ENCODE measurements at regions not wholly inside any gene's neighbourhood (a gene's known extent, or its start where the extent isn't known, plus 50 kb on each side); places are given as distances from the start of the nearest gene placed in this dataset.

- TF ChIP-seq, protein P1, sequence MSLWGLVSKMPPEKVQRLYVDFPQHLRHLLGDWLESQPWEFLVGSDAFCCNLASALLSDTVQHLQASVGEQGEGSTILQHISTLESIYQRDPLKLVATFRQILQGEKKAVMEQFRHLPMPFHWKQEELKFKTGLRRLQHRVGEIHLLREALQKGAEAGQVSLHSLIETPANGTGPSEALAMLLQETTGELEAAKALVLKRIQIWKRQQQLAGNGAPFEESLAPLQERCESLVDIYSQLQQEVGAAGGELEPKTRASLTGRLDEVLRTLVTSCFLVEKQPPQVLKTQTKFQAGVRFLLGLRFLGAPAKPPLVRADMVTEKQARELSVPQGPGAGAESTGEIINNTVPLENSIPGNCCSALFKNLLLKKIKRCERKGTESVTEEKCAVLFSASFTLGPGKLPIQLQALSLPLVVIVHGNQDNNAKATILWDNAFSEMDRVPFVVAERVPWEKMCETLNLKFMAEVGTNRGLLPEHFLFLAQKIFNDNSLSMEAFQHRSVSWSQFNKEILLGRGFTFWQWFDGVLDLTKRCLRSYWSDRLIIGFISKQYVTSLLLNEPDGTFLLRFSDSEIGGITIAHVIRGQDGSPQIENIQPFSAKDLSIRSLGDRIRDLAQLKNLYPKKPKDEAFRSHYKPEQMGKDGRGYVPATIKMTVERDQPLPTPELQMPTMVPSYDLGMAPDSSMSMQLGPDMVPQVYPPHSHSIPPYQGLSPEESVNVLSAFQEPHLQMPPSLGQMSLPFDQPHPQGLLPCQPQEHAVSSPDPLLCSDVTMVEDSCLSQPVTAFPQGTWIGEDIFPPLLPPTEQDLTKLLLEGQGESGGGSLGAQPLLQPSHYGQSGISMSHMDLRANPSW (CRISPR knock-in tag; conservative IDR thresholded peaks at IDR 0.05; ENCODE audit: low read depth): no peak
- TF ChIP-seq ZNF232 (CRISPR knock-in tag; IDR thresholded peaks at IDR 0.05) (0 out of 2 replicates have a peak, but pooled peaks have one; percentile 32), TEAD1 (CRISPR knock-in tag; IDR thresholded peaks at IDR 0.05) (peak; percentile 71; the same call in 1 of the 2 replicates), ZNF416 (CRISPR knock-in tag; IDR thresholded peaks at IDR 0.05) (no peak), ZBTB43 (CRISPR knock-in tag; IDR thresholded peaks at IDR 0.05) (no peak), TEAD4 (CRISPR knock-in tag; IDR thresholded peaks at IDR 0.05) (0 out of 2 replicates have a peak, but pooled peaks have one; percentile 22), ATF1 (CRISPR knock-in tag; IDR thresholded peaks at IDR 0.05) (no peak), ZNF317 (CRISPR knock-in tag; IDR thresholded peaks at IDR 0.05; ENCODE audit: borderline replicate concordance, low read depth) (no peak), ZNF396 (CRISPR knock-in tag; IDR thresholded peaks at IDR 0.05; ENCODE audit: borderline replicate concordance) (no peak), E2F1 (CRISPR knock-in tag; IDR thresholded peaks at IDR 0.05) (peak; percentile 68; the same call in 1 of the 2 replicates)
- TF ChIP-seq, protein P2, sequence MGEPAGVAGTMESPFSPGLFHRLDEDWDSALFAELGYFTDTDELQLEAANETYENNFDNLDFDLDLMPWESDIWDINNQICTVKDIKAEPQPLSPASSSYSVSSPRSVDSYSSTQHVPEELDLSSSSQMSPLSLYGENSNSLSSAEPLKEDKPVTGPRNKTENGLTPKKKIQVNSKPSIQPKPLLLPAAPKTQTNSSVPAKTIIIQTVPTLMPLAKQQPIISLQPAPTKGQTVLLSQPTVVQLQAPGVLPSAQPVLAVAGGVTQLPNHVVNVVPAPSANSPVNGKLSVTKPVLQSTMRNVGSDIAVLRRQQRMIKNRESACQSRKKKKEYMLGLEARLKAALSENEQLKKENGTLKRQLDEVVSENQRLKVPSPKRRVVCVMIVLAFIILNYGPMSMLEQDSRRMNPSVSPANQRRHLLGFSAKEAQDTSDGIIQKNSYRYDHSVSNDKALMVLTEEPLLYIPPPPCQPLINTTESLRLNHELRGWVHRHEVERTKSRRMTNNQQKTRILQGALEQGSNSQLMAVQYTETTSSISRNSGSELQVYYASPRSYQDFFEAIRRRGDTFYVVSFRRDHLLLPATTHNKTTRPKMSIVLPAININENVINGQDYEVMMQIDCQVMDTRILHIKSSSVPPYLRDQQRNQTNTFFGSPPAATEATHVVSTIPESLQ (CRISPR knock-in tag; IDR thresholded peaks at IDR 0.05): no peak
- TF ChIP-seq, protein P3, sequence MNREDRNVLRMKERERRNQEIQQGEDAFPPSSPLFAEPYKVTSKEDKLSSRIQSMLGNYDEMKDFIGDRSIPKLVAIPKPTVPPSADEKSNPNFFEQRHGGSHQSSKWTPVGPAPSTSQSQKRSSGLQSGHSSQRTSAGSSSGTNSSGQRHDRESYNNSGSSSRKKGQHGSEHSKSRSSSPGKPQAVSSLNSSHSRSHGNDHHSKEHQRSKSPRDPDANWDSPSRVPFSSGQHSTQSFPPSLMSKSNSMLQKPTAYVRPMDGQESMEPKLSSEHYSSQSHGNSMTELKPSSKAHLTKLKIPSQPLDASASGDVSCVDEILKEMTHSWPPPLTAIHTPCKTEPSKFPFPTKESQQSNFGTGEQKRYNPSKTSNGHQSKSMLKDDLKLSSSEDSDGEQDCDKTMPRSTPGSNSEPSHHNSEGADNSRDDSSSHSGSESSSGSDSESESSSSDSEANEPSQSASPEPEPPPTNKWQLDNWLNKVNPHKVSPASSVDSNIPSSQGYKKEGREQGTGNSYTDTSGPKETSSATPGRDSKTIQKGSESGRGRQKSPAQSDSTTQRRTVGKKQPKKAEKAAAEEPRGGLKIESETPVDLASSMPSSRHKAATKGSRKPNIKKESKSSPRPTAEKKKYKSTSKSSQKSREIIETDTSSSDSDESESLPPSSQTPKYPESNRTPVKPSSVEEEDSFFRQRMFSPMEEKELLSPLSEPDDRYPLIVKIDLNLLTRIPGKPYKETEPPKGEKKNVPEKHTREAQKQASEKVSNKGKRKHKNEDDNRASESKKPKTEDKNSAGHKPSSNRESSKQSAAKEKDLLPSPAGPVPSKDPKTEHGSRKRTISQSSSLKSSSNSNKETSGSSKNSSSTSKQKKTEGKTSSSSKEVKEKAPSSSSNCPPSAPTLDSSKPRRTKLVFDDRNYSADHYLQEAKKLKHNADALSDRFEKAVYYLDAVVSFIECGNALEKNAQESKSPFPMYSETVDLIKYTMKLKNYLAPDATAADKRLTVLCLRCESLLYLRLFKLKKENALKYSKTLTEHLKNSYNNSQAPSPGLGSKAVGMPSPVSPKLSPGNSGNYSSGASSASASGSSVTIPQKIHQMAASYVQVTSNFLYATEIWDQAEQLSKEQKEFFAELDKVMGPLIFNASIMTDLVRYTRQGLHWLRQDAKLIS (CRISPR knock-in tag; IDR thresholded peaks at IDR 0.05; ENCODE audit: borderline replicate concordance): no peak
Observed at GRCh38 chr16:17784073-17784472, 313.3 kb upstream of the XYLT1 start (continued).

GRCh38 chr16:17780181-17780580 is 309.4 kb upstream of the XYLT1 start:
- H3K9me3 Mint-ChIP-seq: peaks cover 8% of the 10 kb centered on the region
- no peak overlapping the region for H3K4me3 Mint-ChIP-seq
- POLR2A ChIA-PET: no interaction called here
- no peak overlapping the region for H3K27ac Mint-ChIP-seq
- peaks cover 5% of the 10 kb centered on the region for H3K27me3 Mint-ChIP-seq (ENCODE audit: low read depth)
- no peak for DNase-seq (ENCODE audit: low spot score)
- ATAC-seq: no peak
- no peaks in the 10 kb centered on the region for H3K36me3 Mint-ChIP-seq
- CTCF ChIA-PET: no interaction called here
- H3K4me1 Mint-ChIP-seq: peaks cover 10% of the 10 kb centered on the region
- TF ChIP-seq ZBTB21 (CRISPR knock-in tag; IDR thresholded peaks at IDR 0.05; ENCODE audit: borderline replicate concordance) (no peak), ARID4B (CRISPR knock-in tag; IDR thresholded peaks at IDR 0.05; ENCODE audit: borderline replicate concordance) (no peak), PRRX2 (CRISPR knock-in tag; IDR thresholded peaks at IDR 0.05) (no peak), USF2 (CRISPR knock-in tag; IDR thresholded peaks at IDR 0.05) (no peak), TEAD4 (CRISPR knock-in tag; IDR thresholded peaks at IDR 0.05) (no peak), ZNF138 (CRISPR knock-in tag; conservative IDR thresholded peaks at IDR 0.05) (no peak), ZNF232 (CRISPR knock-in tag; IDR thresholded peaks at IDR 0.05) (no peak)
- TF ChIP-seq, protein P4, sequence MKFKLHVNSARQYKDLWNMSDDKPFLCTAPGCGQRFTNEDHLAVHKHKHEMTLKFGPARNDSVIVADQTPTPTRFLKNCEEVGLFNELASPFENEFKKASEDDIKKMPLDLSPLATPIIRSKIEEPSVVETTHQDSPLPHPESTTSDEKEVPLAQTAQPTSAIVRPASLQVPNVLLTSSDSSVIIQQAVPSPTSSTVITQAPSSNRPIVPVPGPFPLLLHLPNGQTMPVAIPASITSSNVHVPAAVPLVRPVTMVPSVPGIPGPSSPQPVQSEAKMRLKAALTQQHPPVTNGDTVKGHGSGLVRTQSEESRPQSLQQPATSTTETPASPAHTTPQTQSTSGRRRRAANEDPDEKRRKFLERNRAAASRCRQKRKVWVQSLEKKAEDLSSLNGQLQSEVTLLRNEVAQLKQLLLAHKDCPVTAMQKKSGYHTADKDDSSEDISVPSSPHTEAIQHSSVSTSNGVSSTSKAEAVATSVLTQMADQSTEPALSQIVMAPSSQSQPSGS (CRISPR knock-in tag; IDR thresholded peaks at IDR 0.05; ENCODE audit: borderline replicate concordance, low read depth): no peak

All from WTC11 (cell line).